ENCODE measurements at regions not wholly inside any gene's neighbourhood (a gene's known extent, or its start where the extent isn't known, plus 50 kb on each side); places are given as distances from the start of the nearest gene placed in this dataset.

- TF ChIP-seq CTCF (IDR thresholded peaks at IDR 0.05) (no peak), POLR2A (IDR thresholded peaks at IDR 0.05) (no peak)
These were observed 151.8 kb downstream of the SMC2 start for GRCh38 chr9:104245925-104246324.

Measured in esophagus squamous epithelium (tissue), 4 donors.